ENCODE measurements at regions not wholly inside any gene's neighbourhood (a gene's known extent, or its start where the extent isn't known, plus 50 kb on each side); places are given as distances from the start of the nearest gene placed in this dataset.

- DNase-seq (ENCODE audit: low spot score), result no peak
Observed at GRCh38 chr6:134866563-134866962, 83.3 kb downstream of the ALDH8A1 start.

GRCh38 chr6:134864558-134864957, 85.3 kb downstream of the ALDH8A1 start:
- DNase-seq (ENCODE audit: low spot score), result no peak

- no peak for DNase-seq (ENCODE audit: low spot score)
Observed at GRCh38 chr6:134863763-134864510, 86.0 kb downstream of the ALDH8A1 start.

- no peak for DNase-seq (ENCODE audit: low spot score)
Observed at GRCh38 chr6:134854366-134854765, 95.5 kb downstream of the ALDH8A1 start.

- no peak for DNase-seq (ENCODE audit: low spot score)
Observed at GRCh38 chr6:134853111-134854055, 96.5 kb downstream of the ALDH8A1 start.

GRCh38 chr6:134851548-134851947, 98.4 kb downstream of the ALDH8A1 start:
- DNase-seq (ENCODE audit: low spot score), result no peak

- DNase-seq (ENCODE audit: low spot score), result peak; percentile 62
Observed at GRCh38 chr6:134850721-134851305, 99.1 kb downstream of the ALDH8A1 start.

- DNase-seq (ENCODE audit: low spot score), result no peak
Observed at GRCh38 chr6:134849920-134850447, 99.9 kb downstream of the ALDH8A1 start.

- DNase-seq (ENCODE audit: low spot score), result no peak
Observed at GRCh38 chr6:134848076-134848475, 101.8 kb downstream of the ALDH8A1 start.

- DNase-seq (ENCODE audit: low spot score), result no peak
Observed at GRCh38 chr6:134846865-134847264, 103.0 kb downstream of the ALDH8A1 start.

- no peak for DNase-seq (ENCODE audit: low spot score)
Observed at GRCh38 chr6:134846031-134846430, 103.9 kb downstream of the ALDH8A1 start.

GRCh38 chr6:134844120-134844519, 105.8 kb downstream of the ALDH8A1 start:
- no peak for DNase-seq (ENCODE audit: low spot score)

- DNase-seq (ENCODE audit: low spot score), result no peak
Observed at GRCh38 chr6:134840086-134840867, 109.6 kb downstream of the ALDH8A1 start.

- no peak for DNase-seq (ENCODE audit: low spot score)
Observed at GRCh38 chr6:134835993-134836392, 113.9 kb downstream of the ALDH8A1 start.

- DNase-seq (ENCODE audit: low spot score), result peak; percentile 24
Observed at GRCh38 chr6:134830940-134831339, 119.0 kb downstream of the ALDH8A1 start.

- no peak for DNase-seq (ENCODE audit: low spot score)
Observed at GRCh38 chr6:134830194-134830593, 119.7 kb downstream of the ALDH8A1 start.

GRCh38 chr6:134828641-134829040, 121.3 kb downstream of the ALDH8A1 start:
- no peak for DNase-seq (ENCODE audit: low spot score)

- DNase-seq (ENCODE audit: low spot score), result no peak
Observed at GRCh38 chr6:134826889-134827737, 122.8 kb downstream of the ALDH8A1 start.

GRCh38 chr6:134823710-134824034, 126.2 kb downstream of the ALDH8A1 start:
- no peak for DNase-seq (ENCODE audit: low spot score)

- DNase-seq (ENCODE audit: low spot score), result peak; percentile 92
Observed at GRCh38 chr6:134822920-134823709, 126.8 kb downstream of the ALDH8A1 start.
